Testis (tissue), 2 donors: ENCODE measurements at regions not wholly inside any gene's neighbourhood (a gene's known extent, or its start where the extent isn't known, plus 50 kb on each side); places are given as distances from the start of the nearest gene placed in this dataset.

Source experiments
- POLR2A ChIP-seq: fragments of 450-650 bp; IDR thresholded peaks from one replicate; pipeline ENCODE4 v1.6.1; 2017; ENCODE audit warnings: antibody characterized with exemption, mild to moderate bottlenecking, moderate library complexity
- TF ChIP-seq, protein P1 (sequence below), 3 experiments: fragments of 450-650 bp in 2 of 3; fragments of 200-600 bp in 1 of 3; sonication (generic) in 1 of 3; IDR thresholded peaks; one replicate each; pipeline ENCODE4 v1.5.1; 2016 to 2019; ENCODE audit warnings: antibody characterized with exemption in 3 of 3, mild to moderate bottlenecking in 2 of 3, moderate library complexity in 1 of 3

DNA sequence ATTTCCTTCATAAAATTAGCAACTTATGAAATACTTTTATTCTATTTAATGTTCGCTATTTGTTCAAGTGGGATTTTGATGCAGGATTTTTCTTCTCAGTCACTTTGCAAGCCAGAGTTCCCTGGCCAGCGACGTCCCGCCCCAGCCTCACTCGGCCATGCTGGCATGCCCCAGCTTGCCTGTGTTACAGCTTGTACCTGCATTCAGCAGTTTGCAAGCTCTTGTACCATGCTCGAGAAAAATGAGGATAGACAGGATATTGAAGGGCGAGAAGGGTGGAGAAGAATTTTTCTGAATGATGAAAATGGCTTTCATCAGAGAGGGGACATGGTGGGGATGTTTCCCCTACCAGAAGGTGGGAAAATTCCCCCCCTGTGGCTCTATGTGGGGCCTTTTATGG is 2180.2 kb upstream of the PCDH20 start:
- TF ChIP-seq, protein P1, sequence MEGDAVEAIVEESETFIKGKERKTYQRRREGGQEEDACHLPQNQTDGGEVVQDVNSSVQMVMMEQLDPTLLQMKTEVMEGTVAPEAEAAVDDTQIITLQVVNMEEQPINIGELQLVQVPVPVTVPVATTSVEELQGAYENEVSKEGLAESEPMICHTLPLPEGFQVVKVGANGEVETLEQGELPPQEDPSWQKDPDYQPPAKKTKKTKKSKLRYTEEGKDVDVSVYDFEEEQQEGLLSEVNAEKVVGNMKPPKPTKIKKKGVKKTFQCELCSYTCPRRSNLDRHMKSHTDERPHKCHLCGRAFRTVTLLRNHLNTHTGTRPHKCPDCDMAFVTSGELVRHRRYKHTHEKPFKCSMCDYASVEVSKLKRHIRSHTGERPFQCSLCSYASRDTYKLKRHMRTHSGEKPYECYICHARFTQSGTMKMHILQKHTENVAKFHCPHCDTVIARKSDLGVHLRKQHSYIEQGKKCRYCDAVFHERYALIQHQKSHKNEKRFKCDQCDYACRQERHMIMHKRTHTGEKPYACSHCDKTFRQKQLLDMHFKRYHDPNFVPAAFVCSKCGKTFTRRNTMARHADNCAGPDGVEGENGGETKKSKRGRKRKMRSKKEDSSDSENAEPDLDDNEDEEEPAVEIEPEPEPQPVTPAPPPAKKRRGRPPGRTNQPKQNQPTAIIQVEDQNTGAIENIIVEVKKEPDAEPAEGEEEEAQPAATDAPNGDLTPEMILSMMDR (IDR thresholded peaks at IDR 0.05), result no peak
- no peak for TF ChIP-seq POLR2A
